IMR-90 (cell line): ENCODE measurements at regions not wholly inside any gene's neighbourhood (a gene's known extent, or its start where the extent isn't known, plus 50 kb on each side); places are given as distances from the start of the nearest gene placed in this dataset.

Experiments used
- ATAC-seq: fragments of 200-7000 bp; cut with Tn5 transposase; 2 replicates; pipeline ENCODE4 v1.9.1; 2020; ENCODE audit warnings: low read depth, mild to moderate bottlenecking, moderate library complexity
- BruUV-seq: library from RNA; stranded (reverse); fragments of 400-500 nt; replicated peaks from 2 replicates; lab custom pipeline; 2021; lab: Mats Ljungman, UMichigan
- CTCF ChIA-PET: fragments of 300-600 bp; formaldehyde crosslinking; extraction: SDS; loops from one replicate; lab custom pipeline; 2021; ENCODE audit warnings: antibody characterized with exemption; lab: Yijun Ruan, JAX
- POLR2A ChIA-PET: fragments of 300-600 bp; sonication (Branson Sonifier 250); formaldehyde crosslinking; loops from one replicate; lab custom pipeline; 2022; ENCODE audit warnings: antibody characterized with exemption; ENCODE audit not compliant: unreplicated experiment; lab: Charles Lee
- DNase-seq: peaks from one replicate; pipeline ENCODE4 v3.0.0; 2013
- H2AFZ ChIP-seq: replicated peaks from 2 replicates; pipeline ENCODE3; 2013; ENCODE audit warnings: low read length, mild to moderate bottlenecking; ENCODE audit not compliant: poor library complexity
- H2AK5ac ChIP-seq: 2 replicates; pipeline ENCODE4 v1.6.1; 2013; ENCODE audit warnings: low read depth, low read length, inconsistent platforms
- H2AK9ac ChIP-seq: replicated peaks from 2 replicates; pipeline ENCODE3; 2013; ENCODE audit warnings: mild to moderate bottlenecking, low read depth, low read length, moderate library complexity; ENCODE audit not compliant: poor library complexity
- H2BK120ac ChIP-seq: 2 replicates; pipeline ENCODE4 v1.6.1; 2013; ENCODE audit warnings: low read depth, low read length, inconsistent platforms
- H2BK15ac ChIP-seq: 3 replicates; pipeline ENCODE4 v1.6.1; 2013; ENCODE audit warnings: low read depth, low read length, inconsistent platforms
- H2BK20ac ChIP-seq: 2 replicates; pipeline ENCODE4 v1.6.1; 2013; ENCODE audit warnings: low read depth, mild to moderate bottlenecking, inconsistent platforms, low read length, moderate library complexity
- H2BK5ac ChIP-seq: 2 replicates; pipeline ENCODE4 v1.6.1; 2013; ENCODE audit warnings: mild to moderate bottlenecking, low read depth, low read length, inconsistent platforms; ENCODE audit not compliant: poor library complexity, severe bottlenecking
- H3K14ac ChIP-seq: replicated peaks from 2 replicates; pipeline ENCODE4 v1.6.1; 2013; ENCODE audit warnings: low read depth, low read length, inconsistent platforms
- H3K18ac ChIP-seq: 2 replicates; pipeline ENCODE4 v1.6.1; 2013; ENCODE audit warnings: low read depth, low read length, control low read depth
- H3K23ac ChIP-seq: 2 replicates; pipeline ENCODE4 v1.6.1; 2013; ENCODE audit warnings: low read depth, low read length, inconsistent platforms
- H3K27ac ChIP-seq: 2 replicates; pipeline ENCODE4 v1.5.1; 2013; ENCODE audit warnings: mild to moderate bottlenecking, control low read depth, low read length; ENCODE audit not compliant: insufficient read depth
- H3K27me3 ChIP-seq: 2 replicates; pipeline ENCODE4 v1.6.1; 2013; ENCODE audit warnings: low read length; ENCODE audit not compliant: control insufficient read depth, insufficient read depth
- H3K36me3 ChIP-seq: 2 replicates; pipeline ENCODE4 v1.6.1; 2013; ENCODE audit warnings: low read length, mixed read lengths; ENCODE audit not compliant: control insufficient read depth, insufficient read depth
- H3K4ac ChIP-seq: 2 replicates; pipeline ENCODE4 v1.6.1; 2013; ENCODE audit warnings: low read depth, low read length, inconsistent platforms
- H3K4me1 ChIP-seq: 2 replicates; pipeline ENCODE4 v1.6.1; 2013; ENCODE audit warnings: low read length, mixed read lengths; ENCODE audit not compliant: control insufficient read depth, insufficient read depth
- H3K4me2 ChIP-seq: 2 replicates; pipeline ENCODE4 v1.6.1; 2013; ENCODE audit warnings: low read depth, mild to moderate bottlenecking, control low read depth, low read length, moderate library complexity
- H3K4me3 ChIP-seq: 2 replicates; pipeline ENCODE4 v1.5.1; 2013; ENCODE audit warnings: low read depth, mild to moderate bottlenecking, control low read depth, low read length, moderate library complexity; ENCODE audit not compliant: insufficient read depth
- H3K56ac ChIP-seq: 2 replicates; pipeline ENCODE4 v1.6.1; 2013; ENCODE audit warnings: low read length, inconsistent platforms; ENCODE audit not compliant: insufficient read depth; ENCODE audit errors: extremely low read depth
- H3K79me1 ChIP-seq, 2 experiments: 2 replicates each; pipeline ENCODE4 v1.6.1; 2013; ENCODE audit warnings: low read length in 2 of 2, inconsistent platforms in 1 of 2, low read depth in 1 of 2
- H3K9ac ChIP-seq: 2 replicates; pipeline ENCODE4 v1.6.1; 2013; ENCODE audit warnings: low read depth, low read length, control low read depth
- H3K9me1 ChIP-seq: 2 replicates; pipeline ENCODE4 v1.6.1; 2013; ENCODE audit warnings: low read length, inconsistent platforms; ENCODE audit not compliant: insufficient read depth
- H3K9me3 ChIP-seq: 2 replicates; pipeline ENCODE4 v1.6.1; 2013; ENCODE audit warnings: low read length; ENCODE audit not compliant: control insufficient read depth, insufficient read depth
- H4K20me1 ChIP-seq: 2 replicates; pipeline ENCODE4 v1.6.1; 2013; ENCODE audit warnings: low read length, inconsistent platforms; ENCODE audit not compliant: insufficient read depth
- H4K5ac ChIP-seq: 2 replicates; pipeline ENCODE4 v1.6.1; 2013; ENCODE audit warnings: mild to moderate bottlenecking, low read depth, low read length, control low read depth
- H4K8ac ChIP-seq, 2 experiments: 2 replicates each; pipeline ENCODE4 v1.6.1; 2013; ENCODE audit warnings: low read depth in 2 of 2, low read length in 2 of 2, control low read depth in 1 of 2, inconsistent platforms in 1 of 2
- H4K91ac ChIP-seq: 2 replicates; pipeline ENCODE4 v1.6.1; 2013; ENCODE audit warnings: low read depth, low read length, inconsistent platforms; ENCODE audit not compliant: insufficient read depth
- BHLHE40 ChIP-seq: fragments of 150-350 bp; IDR thresholded peaks from 2 replicates; pipeline ENCODE4 v1.6.1; 2016; ENCODE audit warnings: mild to moderate bottlenecking, low read depth, low read length
- CEBPB ChIP-seq: IDR thresholded peaks from 2 replicates; pipeline ENCODE4 v1.6.1; 2012; ENCODE audit warnings: low read depth, low read length, improper control_type of control experiment
- CHD1 ChIP-seq: IDR thresholded peaks from 2 replicates; pipeline ENCODE4 v1.6.1; 2012; ENCODE audit warnings: low read depth, low read length, improper control_type of control experiment
- ELK1 ChIP-seq: fragments of 150-350 bp; IDR thresholded peaks from 2 replicates; pipeline ENCODE4 v1.6.1; 2016; ENCODE audit warnings: low read depth, mild to moderate bottlenecking, low read length, moderate library complexity, borderline replicate concordance
- FOS ChIP-seq: fragments of 150-350 bp; IDR thresholded peaks from 2 replicates; pipeline ENCODE4 v1.6.1; 2016; ENCODE audit warnings: low read depth, low read length
- MAFK ChIP-seq: IDR thresholded peaks from 2 replicates; pipeline ENCODE4 v1.6.1; 2012; ENCODE audit warnings: low read depth, low read length, improper control_type of control experiment
- MAZ ChIP-seq: IDR thresholded peaks from 2 replicates; pipeline ENCODE4 v1.6.1; 2012; ENCODE audit warnings: low read depth, mild to moderate bottlenecking, low read length, improper control_type of control experiment, moderate library complexity, borderline replicate concordance
- MXI1 ChIP-seq: IDR thresholded peaks from 2 replicates; pipeline ENCODE4 v1.6.1; 2012; ENCODE audit warnings: low read depth, mild to moderate bottlenecking, low read length, moderate library complexity, borderline replicate concordance
- NFE2L2 ChIP-seq: fragments of 150-350 bp; IDR thresholded peaks from 2 replicates; pipeline ENCODE4 v1.6.1; 2016; ENCODE audit warnings: low read depth, mild to moderate bottlenecking, low read length
- POLR2A ChIP-seq: IDR thresholded peaks from 2 replicates; pipeline ENCODE4 v1.6.1; 2012; ENCODE audit warnings: mild to moderate bottlenecking, low read depth, low read length
- RAD21 ChIP-seq: IDR thresholded peaks from 2 replicates; pipeline ENCODE4 v1.6.1; 2012; ENCODE audit warnings: low read length, improper control_type of control experiment
- RCOR1 ChIP-seq: IDR thresholded peaks from 2 replicates; pipeline ENCODE4 v1.6.1; 2012; ENCODE audit warnings: mild to moderate bottlenecking, low read length, improper control_type of control experiment; ENCODE audit not compliant: insufficient replicate concordance
- RFX5 ChIP-seq: IDR thresholded peaks from 2 replicates; pipeline ENCODE4 v1.8.0; 2012; ENCODE audit warnings: low read depth, mild to moderate bottlenecking, low read length, moderate library complexity
- SMC3 ChIP-seq: fragments of 150-350 bp; IDR thresholded peaks from 2 replicates; pipeline ENCODE4 v1.6.1; 2016; ENCODE audit warnings: low read depth, mild to moderate bottlenecking, antibody characterized with exemption, low read length, moderate library complexity
- USF2 ChIP-seq: fragments of 150-350 bp; IDR thresholded peaks from 2 replicates; pipeline ENCODE4 v1.6.1; 2017; ENCODE audit warnings: mild to moderate bottlenecking, antibody characterized with exemption, low read length, low read depth
- WGBS, 2 experiments: methylation state at CpG; one replicate each; pipeline versions ENCODE4 v1.1.5 to v1.1.7; 2013; ENCODE audit warnings: missing lambda C conversion rate in 2 of 2; ENCODE audit not compliant: insufficient read length in 1 of 2; ENCODE audit errors: extremely low coverage in 2 of 2; 5-methylcytosine and 5-hydroxymethylcytosine counted together
- dilution Hi-C: fragments of 300-500 bp; cut with HindIII; formaldehyde crosslinking; loops from one replicate; pipeline ENCODE4 v1.14.3; 2018; ENCODE audit warnings: low sequenced_read_pairs; ENCODE audit not compliant: unreplicated experiment
- in situ Hi-C: fragments of 300-500 bp; cut with MboI; formaldehyde crosslinking; loops from 3 replicates; pipeline ENCODE4 v1.14.3; 2019; ENCODE audit warnings: low sequenced_read_pairs, inconsistent platforms, mixed read lengths
- intact Hi-C: fragments of 100-400 bp; cut with micrococcal nuclease; formaldehyde crosslinking; loops from 2 replicates; pipeline ENCODE4 v1.10.0; 2022
- TF ChIP-seq, protein P1 (sequence below): conservative IDR thresholded peaks from 2 replicates; pipeline ENCODE4 v1.5.1; 2012; ENCODE audit warnings: mild to moderate bottlenecking, low read depth, low read length, improper control_type of control experiment

GRCh38 chr3:3286014-3286413 is 106.5 kb upstream of the CRBN start:
- no peak overlapping the region for H2AK5ac ChIP-seq
- no peak overlapping the region for H3K56ac ChIP-seq
- H3K9ac ChIP-seq: no peak overlapping the region
- H2AFZ ChIP-seq: no peak overlapping the region
- ChIA-PET CTCF (no interaction called here), POLR2A (no interaction called here)
- no peak for TF ChIP-seq SMC3
- TF ChIP-seq, protein P1, sequence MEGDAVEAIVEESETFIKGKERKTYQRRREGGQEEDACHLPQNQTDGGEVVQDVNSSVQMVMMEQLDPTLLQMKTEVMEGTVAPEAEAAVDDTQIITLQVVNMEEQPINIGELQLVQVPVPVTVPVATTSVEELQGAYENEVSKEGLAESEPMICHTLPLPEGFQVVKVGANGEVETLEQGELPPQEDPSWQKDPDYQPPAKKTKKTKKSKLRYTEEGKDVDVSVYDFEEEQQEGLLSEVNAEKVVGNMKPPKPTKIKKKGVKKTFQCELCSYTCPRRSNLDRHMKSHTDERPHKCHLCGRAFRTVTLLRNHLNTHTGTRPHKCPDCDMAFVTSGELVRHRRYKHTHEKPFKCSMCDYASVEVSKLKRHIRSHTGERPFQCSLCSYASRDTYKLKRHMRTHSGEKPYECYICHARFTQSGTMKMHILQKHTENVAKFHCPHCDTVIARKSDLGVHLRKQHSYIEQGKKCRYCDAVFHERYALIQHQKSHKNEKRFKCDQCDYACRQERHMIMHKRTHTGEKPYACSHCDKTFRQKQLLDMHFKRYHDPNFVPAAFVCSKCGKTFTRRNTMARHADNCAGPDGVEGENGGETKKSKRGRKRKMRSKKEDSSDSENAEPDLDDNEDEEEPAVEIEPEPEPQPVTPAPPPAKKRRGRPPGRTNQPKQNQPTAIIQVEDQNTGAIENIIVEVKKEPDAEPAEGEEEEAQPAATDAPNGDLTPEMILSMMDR: no peak
- no peak for TF ChIP-seq NFE2L2
- no peak for TF ChIP-seq RFX5
- TF ChIP-seq MXI1: no peak
- TF ChIP-seq RCOR1: no peak
- TF ChIP-seq ELK1: no peak
- no peak for TF ChIP-seq CEBPB
- no peak for TF ChIP-seq MAFK
- TF ChIP-seq CHD1: no peak
- TF ChIP-seq RAD21: no peak
- no peak for TF ChIP-seq USF2
- TF ChIP-seq MAZ: no peak
- no peak for TF ChIP-seq POLR2A
- TF ChIP-seq BHLHE40: no peak
- no peak for TF ChIP-seq FOS
- WGBS, 2 experiments: no CpG with 5 or more reads among the region's 2 CpGs
- no peak overlapping the region for H3K4me3 ChIP-seq
- H2BK5ac ChIP-seq: no peak overlapping the region
- H3K4ac ChIP-seq: no peak overlapping the region
- no peak overlapping the region for H3K14ac ChIP-seq
- H3K9me1 ChIP-seq: no peaks in the 10 kb centered on the region
- H2BK120ac ChIP-seq: no peak overlapping the region
- H2BK20ac ChIP-seq: no peak overlapping the region
- H4K5ac ChIP-seq: no peak overlapping the region
- dilution Hi-C loops (no loop called here), in situ Hi-C loops (no loop called here), intact Hi-C loops (no loop called here)
- no peaks in the 10 kb centered on the region for H3K79me1 ChIP-seq
- BruUV-seq: no TSS peak
- H3K23ac ChIP-seq: no peak overlapping the region
- ATAC-seq: no peak
- no peak overlapping the region for H2BK15ac ChIP-seq
- no peaks in the 10 kb centered on the region for H3K4me1 ChIP-seq
- H3K36me3 ChIP-seq: no peaks in the 10 kb centered on the region
- H3K27me3 ChIP-seq: no peaks in the 10 kb centered on the region
- no peak overlapping the region for H3K4me2 ChIP-seq
- no peak overlapping the region for H2AK9ac ChIP-seq
- no peak for DNase-seq
- H3K27ac ChIP-seq: no peak overlapping the region
- no peaks in the 10 kb centered on the region for H4K20me1 ChIP-seq
- no peak overlapping the region for H3K18ac ChIP-seq
- H3K9me3 ChIP-seq: peaks cover 6% of the 10 kb centered on the region
- H4K91ac ChIP-seq: no peak overlapping the region
- H4K8ac ChIP-seq: no peak overlapping the region
